HFF-Myc (cell line): ENCODE measurements at regions not wholly inside any gene's neighbourhood (a gene's known extent, or its start where the extent isn't known, plus 50 kb on each side); places are given as distances from the start of the nearest gene placed in this dataset.

Experiments
- DNase-seq: peaks from one replicate; pipeline ENCODE4 v3.0.0-alpha.2; 2011; ENCODE audit warnings: low read depth; ENCODE audit errors: extremely low read depth
- H3K4me3 ChIP-seq: replicated peaks from 2 replicates; pipeline ENCODE4 v1.5.1; 2011; ENCODE audit warnings: low read depth, mild to moderate bottlenecking, control low read depth, low read length
- CTCF ChIP-seq: IDR thresholded peaks from 2 replicates; pipeline ENCODE4 v1.5.1; 2012; ENCODE audit warnings: mild to moderate bottlenecking, low read depth, low read length, control low read depth; ENCODE audit errors: missing control alignments

GRCh38 chr15:94963953-94964352, 732.6 kb downstream of the MCTP2 start:
- no peak for TF ChIP-seq CTCF
- DNase-seq: no peak
- H3K4me3 ChIP-seq: no peak overlapping the region

GRCh38 chr15:94965593-94965992, 734.2 kb downstream of the MCTP2 start:
- TF ChIP-seq CTCF: no peak
- no peak overlapping the region for H3K4me3 ChIP-seq
- no peak for DNase-seq

DNA sequence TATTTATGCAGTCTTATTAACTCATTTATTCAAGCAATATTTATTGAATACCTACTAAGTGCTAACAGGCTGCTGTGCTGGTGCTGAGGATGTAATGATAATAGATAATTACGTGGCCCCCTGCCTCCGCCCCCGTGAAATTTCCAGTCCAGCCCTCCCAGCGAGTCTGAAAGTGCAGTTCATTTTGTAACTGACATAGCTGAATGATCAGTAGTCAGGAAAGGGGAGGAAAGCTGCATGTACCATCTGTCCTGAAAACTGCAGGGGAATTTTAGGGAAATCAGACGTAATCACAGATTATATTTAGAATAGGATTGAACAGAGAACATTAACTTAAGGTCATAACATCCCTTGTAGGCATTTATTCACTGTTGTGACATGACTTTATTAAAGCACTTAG, 736.8 kb downstream of the MCTP2 start:
- TF ChIP-seq CTCF: no peak
- H3K4me3 ChIP-seq: no peak overlapping the region

DNA sequence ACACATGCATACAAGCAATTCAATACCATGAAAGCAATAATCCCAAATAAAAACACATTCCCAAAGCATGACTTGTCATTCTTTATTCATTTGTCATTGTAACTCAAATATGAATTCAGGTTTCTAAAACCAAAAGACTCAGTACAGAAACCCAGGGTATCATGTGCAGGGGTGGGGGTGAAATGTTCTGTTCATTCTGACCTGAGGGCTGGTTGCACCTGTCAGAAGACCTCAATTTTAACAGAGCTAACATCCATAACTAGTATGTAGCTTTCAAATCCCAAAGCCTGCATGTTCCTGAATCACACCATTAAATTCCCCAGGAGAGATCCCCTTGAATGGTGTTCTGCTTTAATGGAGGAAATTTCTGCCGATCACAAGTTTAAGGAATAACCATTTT, 738.7 kb downstream of the MCTP2 start:
- no peak for TF ChIP-seq CTCF
- no peak overlapping the region for H3K4me3 ChIP-seq
- no peak for DNase-seq

More for the DNA sequence above, 736.8 kb downstream of the MCTP2 start:
- no peak for DNase-seq

DNA sequence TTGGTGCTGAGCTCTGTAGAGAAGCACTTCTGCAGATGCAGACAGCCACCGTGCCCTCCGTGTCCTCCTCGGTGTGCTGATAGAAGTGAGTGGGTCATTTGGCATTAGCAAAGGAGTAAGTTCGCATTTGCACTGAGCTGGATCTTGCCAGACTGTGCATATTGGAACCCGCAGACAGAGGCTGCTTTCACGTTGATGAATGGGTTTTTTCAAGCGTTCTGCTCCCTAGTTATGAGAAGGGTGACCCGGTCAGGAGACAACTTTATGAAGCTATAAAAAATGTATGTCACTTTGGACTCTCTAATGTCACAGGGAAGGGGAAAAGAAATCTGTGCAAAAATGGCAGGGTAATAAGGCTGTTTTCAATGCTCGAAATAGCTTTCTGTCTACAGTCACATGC, 739.4 kb downstream of the MCTP2 start:
- TF ChIP-seq CTCF: no peak
- H3K4me3 ChIP-seq: no peak overlapping the region
- DNase-seq: no peak

DNA sequence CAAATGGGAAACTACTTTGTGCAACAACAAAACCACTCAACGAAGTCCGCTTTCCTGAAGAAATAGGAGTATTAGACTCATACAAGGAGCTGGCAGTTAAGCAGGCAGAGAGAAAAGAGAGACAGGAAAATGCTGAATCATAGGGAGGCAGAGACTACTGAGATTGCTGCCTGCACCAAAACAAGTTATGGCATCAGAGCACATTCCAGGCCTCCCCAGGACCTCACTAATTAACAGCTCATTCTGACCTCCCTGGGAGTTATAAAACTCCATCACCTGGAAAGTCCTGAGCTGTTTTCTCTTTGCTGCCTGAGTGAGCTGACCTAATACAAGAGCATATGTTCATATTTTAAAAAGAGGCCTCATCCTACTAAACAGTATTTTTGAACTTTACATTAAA, 741.0 kb downstream of the MCTP2 start:
- H3K4me3 ChIP-seq: no peak overlapping the region
- no peak for TF ChIP-seq CTCF
- no peak for DNase-seq

DNA sequence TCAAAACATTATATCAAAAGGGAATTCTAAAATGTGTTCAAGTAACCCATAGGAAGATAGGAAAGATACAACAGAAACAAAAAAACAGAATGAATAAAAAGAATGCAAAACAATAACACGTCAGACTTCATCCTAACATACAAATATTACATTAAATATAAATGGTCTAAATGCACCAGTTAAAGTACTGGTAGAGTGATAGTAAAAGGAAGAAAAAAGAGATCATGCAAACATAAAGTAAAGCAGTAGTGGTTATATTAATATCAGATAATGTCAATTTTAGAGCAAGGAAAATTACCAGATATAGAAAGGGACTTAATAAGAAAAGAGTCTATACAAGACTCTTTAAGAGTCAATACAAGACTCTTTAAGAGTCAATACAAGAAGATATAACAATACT, 755.7 kb downstream of the MCTP2 start:
- TF ChIP-seq CTCF: no peak
- no peak overlapping the region for H3K4me3 ChIP-seq
- no peak for DNase-seq
